Uterus (tissue), 2 donors: ENCODE measurements at regions not wholly inside any gene's neighbourhood (a gene's known extent, or its start where the extent isn't known, plus 50 kb on each side); places are given as distances from the start of the nearest gene placed in this dataset.

Experiments
- CTCF ChIP-seq, 4 experiments: fragments of 200-600 bp in 2 of 4; fragments of 450-650 bp in 2 of 4; sonication (generic) in 2 of 4; IDR thresholded peaks; one replicate each; pipeline ENCODE4 v1.5.1; 2016 to 2019; ENCODE audit warnings: antibody characterized with exemption in 4 of 4, mild to moderate bottlenecking in 2 of 4, moderate library complexity in 1 of 4
- POLR2A ChIP-seq, 2 donors: fragments of 450-650 bp; IDR thresholded peaks; one replicate each; pipeline ENCODE4 v1.6.1; 2016; ENCODE audit warnings: antibody characterized with exemption in 2 of 2, mild to moderate bottlenecking in 1 of 2, moderate library complexity in 1 of 2

GRCh38 chr16:74070237-74070636, 226.4 kb upstream of the PSMD7 start:
- no peak for TF ChIP-seq CTCF (IDR thresholded peaks at IDR 0.05)
- TF ChIP-seq POLR2A (IDR thresholded peaks at IDR 0.05), result no peak
